ENCODE measurements at regions not wholly inside any gene's neighbourhood (a gene's known extent, or its start where the extent isn't known, plus 50 kb on each side); places are given as distances from the start of the nearest gene placed in this dataset.

- DNase-seq (ENCODE audit: extremely low read depth in 1 of 11, low read depth in 9 of 11, low spot score in 4 of 11) = peak in 1 of 11 donors; percentile 39
Measured at GRCh38 chr20:19964289-19965265, 52.6 kb upstream of the NAA20 start.

- no peak for DNase-seq (ENCODE audit: extremely low read depth in 1 of 11, low read depth in 9 of 11, low spot score in 4 of 11)
Measured at GRCh38 chr20:19966840-19967239, 50.3 kb upstream of the NAA20 start.

Data from renal cortex interstitium (tissue), 11 donors.